GM23338 (cell line): ENCODE measurements at regions not wholly inside any gene's neighbourhood (a gene's known extent, or its start where the extent isn't known, plus 50 kb on each side); places are given as distances from the start of the nearest gene placed in this dataset.

Experiments used
- ATAC-seq: fragments of 200-7000 bp; cut with Tn5 transposase; 3 replicates; pipeline ENCODE4 v1.9.1; 2020
- DNase-seq: peaks from one replicate; pipeline ENCODE4 v3.0.0-alpha.2; 2015; ENCODE audit warnings: low spot score
- H2AFZ ChIP-seq: fragments of 200-600 bp; sonication (generic); 2 replicates; pipeline ENCODE4 v1.8.0; 2016; ENCODE audit warnings: antibody characterized with exemption, mild to moderate bottlenecking, moderate library complexity
- H3F3A ChIP-seq: fragments of 200-600 bp; sonication (generic); replicated peaks from 2 replicates; pipeline ENCODE4 v1.8.0; 2017; ENCODE audit warnings: antibody characterized with exemption, mixed run types, low read depth
- H3K27ac ChIP-seq: fragments of 200-600 bp; sonication (generic); 2 replicates; pipeline ENCODE4 v1.6.1; 2016; ENCODE audit warnings: low read depth
- H3K27me3 ChIP-seq: fragments of 200-600 bp; sonication (generic); 2 replicates; pipeline ENCODE4 v1.8.0; 2016; ENCODE audit warnings: mild to moderate bottlenecking, mixed run types, moderate library complexity; ENCODE audit not compliant: insufficient read depth
- H3K36me3 ChIP-seq: fragments of 200-600 bp; sonication (generic); 2 replicates; pipeline ENCODE4 v1.8.0; 2016; ENCODE audit warnings: mild to moderate bottlenecking; ENCODE audit not compliant: insufficient read depth
- H3K4me1 ChIP-seq: fragments of 200-600 bp; sonication (generic); 2 replicates; pipeline ENCODE4 v1.8.0; 2016; ENCODE audit warnings: mild to moderate bottlenecking, moderate library complexity; ENCODE audit not compliant: insufficient read depth
- H3K4me2 ChIP-seq: fragments of 200-600 bp; sonication (generic); 2 replicates; pipeline ENCODE4 v1.7.1; 2017; ENCODE audit warnings: mixed run types
- H3K4me3 ChIP-seq: fragments of 200-600 bp; sonication (generic); 2 replicates; pipeline ENCODE4 v1.6.1; 2016; ENCODE audit warnings: mixed run types
- H3K79me2 ChIP-seq: fragments of 200-600 bp; sonication (generic); replicated peaks from 2 replicates; pipeline ENCODE4 v1.8.0; 2017; ENCODE audit warnings: mild to moderate bottlenecking; ENCODE audit not compliant: insufficient read depth
- H3K9me2 ChIP-seq: fragments of 200-600 bp; sonication (generic); 2 replicates; pipeline ENCODE4 v1.8.0; 2017; ENCODE audit not compliant: insufficient read depth
- H4K20me1 ChIP-seq: fragments of 200-600 bp; sonication (generic); replicated peaks from 2 replicates; pipeline ENCODE4 v1.8.0; 2017; ENCODE audit warnings: mild to moderate bottlenecking; ENCODE audit not compliant: insufficient read depth
- H3K27ac Mint-ChIP-seq: 2 replicates; pipeline ENCODE4 v1.8.0; 2020; ENCODE audit warnings: inconsistent platforms, mild to moderate bottlenecking, moderate library complexity, mixed read lengths
- H3K27me3 Mint-ChIP-seq: 3 replicates; pipeline ENCODE4 v1.8.0; 2022; ENCODE audit warnings: low read depth, mild to moderate bottlenecking, moderate library complexity, mixed read lengths, inconsistent platforms; ENCODE audit not compliant: insufficient read depth, poor library complexity
- H3K36me3 Mint-ChIP-seq: 3 replicates; pipeline ENCODE4 v1.8.0; 2021; ENCODE audit warnings: low read depth, mild to moderate bottlenecking, inconsistent platforms, moderate library complexity, mixed read lengths
- H3K4me1 Mint-ChIP-seq: 3 replicates; pipeline ENCODE4 v1.8.0; 2020; ENCODE audit warnings: mild to moderate bottlenecking, inconsistent platforms, mixed read lengths
- H3K4me3 Mint-ChIP-seq: 3 replicates; pipeline ENCODE4 v1.8.0; 2021; ENCODE audit warnings: moderate library complexity, mild to moderate bottlenecking, inconsistent platforms, mixed read lengths
- H3K9me3 Mint-ChIP-seq: 3 replicates; pipeline ENCODE4 v1.8.0; 2020; ENCODE audit warnings: moderate library complexity, mild to moderate bottlenecking, inconsistent platforms, mixed read lengths
- EZH2 ChIP-seq: fragments of 200-600 bp; sonication (generic); IDR thresholded peaks from one replicate; pipeline ENCODE4 v1.8.0; 2017; ENCODE audit warnings: antibody characterized with exemption, mild to moderate bottlenecking, low read depth; ENCODE audit not compliant: unreplicated experiment
- POLR2AphosphoS5 ChIP-seq: IDR thresholded peaks from 2 replicates; pipeline ENCODE4 v1.6.1; 2016; ENCODE audit warnings: antibody characterized with exemption, low read depth
- REST ChIP-seq: IDR thresholded peaks from one replicate; pipeline ENCODE4 v1.6.1; 2018; ENCODE audit warnings: antibody characterized with exemption; ENCODE audit not compliant: unreplicated experiment
- STAT1 ChIP-seq: IDR thresholded peaks from one replicate; pipeline ENCODE4 v1.6.1; 2016; ENCODE audit warnings: antibody characterized with exemption; ENCODE audit not compliant: unreplicated experiment
- ZNF462 ChIP-seq: fragments of 250-450 bp; sonication (Bioruptor Pico); IDR thresholded peaks from 2 replicates; pipeline ENCODE4 v1.5.0; 2020; ENCODE audit warnings: mild to moderate bottlenecking, moderate library complexity

- Histone ChIP-seq H3F3A (no peaks in the 10 kb centered on the region), H4K20me1 (no peaks in the 10 kb centered on the region), H3K4me2 (no peak overlapping the region), H3K4me1 (no peaks in the 10 kb centered on the region), H3K9me2 (peaks cover 4% of the 10 kb centered on the region; the same call in 1 of the 2 replicates), H3K27ac (no peak overlapping the region), H3K36me3 (no peaks in the 10 kb centered on the region), H3K27me3 (no peaks in the 10 kb centered on the region), H2AFZ (no peak overlapping the region), H3K79me2 (no peaks in the 10 kb centered on the region), H3K4me3 (no peak overlapping the region)
- TF ChIP-seq EZH2 = no peak
- no peak for TF ChIP-seq REST
- no peak for TF ChIP-seq STAT1
- H3K27me3 Mint-ChIP-seq = no peaks in the 10 kb centered on the region
- no peak overlapping the region for H3K4me3 Mint-ChIP-seq
- no peak overlapping the region for H3K27ac Mint-ChIP-seq
- H3K36me3 Mint-ChIP-seq = no peaks in the 10 kb centered on the region
- no peaks in the 10 kb centered on the region for H3K4me1 Mint-ChIP-seq
- ATAC-seq = no peak
- peaks cover 3% of the 10 kb centered on the region; the same call in 1 of the 3 replicates for H3K9me3 Mint-ChIP-seq
- no peak for DNase-seq
Observed at GRCh38 chr10:91576096-91576545, 56.8 kb downstream of the PPP1R3C start.

GRCh38 chr10:91575044-91575610 lies 57.7 kb downstream of the PPP1R3C start:
- DNase-seq (no peak), ATAC-seq (no peak)
- Histone ChIP-seq H3K4me2 (no peak overlapping the region), H3F3A (no peaks in the 10 kb centered on the region), H3K79me2 (no peaks in the 10 kb centered on the region), H2AFZ (peak overlapping the region; percentile 76; the same call in 1 of the 2 replicates), H3K9me2 (peaks cover 4% of the 10 kb centered on the region; the same call in 1 of the 2 replicates), H3K27me3 (no peaks in the 10 kb centered on the region), H3K27ac (no peak overlapping the region), H3K4me3 (no peak overlapping the region), H3K36me3 (no peaks in the 10 kb centered on the region), H4K20me1 (no peaks in the 10 kb centered on the region), H3K4me1 (no peaks in the 10 kb centered on the region)
- peaks cover 4% of the 10 kb centered on the region for H3K4me1 Mint-ChIP-seq
- TF ChIP-seq EZH2 (no peak), POLR2AphosphoS5 (no peak)
- H3K4me3 Mint-ChIP-seq = no peak overlapping the region
- H3K27ac Mint-ChIP-seq = no peak overlapping the region
- H3K36me3 Mint-ChIP-seq = no peaks in the 10 kb centered on the region
- H3K9me3 Mint-ChIP-seq = no peaks in the 10 kb centered on the region
- H3K27me3 Mint-ChIP-seq = no peaks in the 10 kb centered on the region

- Mint-ChIP-seq H3K4me3 (no peak overlapping the region), H3K36me3 (no peaks in the 10 kb centered on the region), H3K4me1 (peaks cover 4% of the 10 kb centered on the region), H3K27me3 (no peaks in the 10 kb centered on the region), H3K9me3 (no peaks in the 10 kb centered on the region), H3K27ac (no peak overlapping the region)
- H2AFZ ChIP-seq = no peak overlapping the region
- H3K4me3 ChIP-seq = no peak overlapping the region
- H3K27me3 ChIP-seq = no peaks in the 10 kb centered on the region
- H3K36me3 ChIP-seq = no peaks in the 10 kb centered on the region
- H3K27ac ChIP-seq = no peak overlapping the region
- no peaks in the 10 kb centered on the region for H3K79me2 ChIP-seq
- no peak overlapping the region for H3K4me2 ChIP-seq
- DNase-seq (no peak), ATAC-seq (no peak)
- H3F3A ChIP-seq = no peaks in the 10 kb centered on the region
- no peaks in the 10 kb centered on the region for H4K20me1 ChIP-seq
- H3K4me1 ChIP-seq = no peaks in the 10 kb centered on the region
- H3K9me2 ChIP-seq = peaks cover 4% of the 10 kb centered on the region; the same call in 1 of the 2 replicates
- TF ChIP-seq ZNF462 = no peak
Observed at GRCh38 chr10:91574236-91574635, 58.6 kb downstream of the PPP1R3C start.
